GM23248 (cell line): ENCODE measurements at regions not wholly inside any gene's neighbourhood (a gene's known extent, or its start where the extent isn't known, plus 50 kb on each side); places are given as distances from the start of the nearest gene placed in this dataset.

Source experiments
- EZH2 ChIP-seq: fragments of 200-600 bp; sonication (generic); IDR thresholded peaks from 2 replicates; pipeline ENCODE4 v1.6.1; 2018; ENCODE audit warnings: antibody characterized with exemption, mild to moderate bottlenecking; ENCODE audit not compliant: insufficient read depth, poor library complexity, severe bottlenecking
- EZH2phosphoT487 ChIP-seq: fragments of 200-600 bp; sonication (generic); IDR thresholded peaks from 2 replicates; pipeline ENCODE4 v1.6.1; 2018; ENCODE audit warnings: antibody characterized with exemption, moderate library complexity, mild to moderate bottlenecking, low read depth; ENCODE audit not compliant: insufficient read depth

- no peak for TF ChIP-seq EZH2
- TF ChIP-seq EZH2phosphoT487 = no peak
Measured at GRCh38 chr10:113333313-113333712, 219.5 kb upstream of the HABP2 start.
